Spleen (tissue), 11 donors: ENCODE measurements at regions not wholly inside any gene's neighbourhood (a gene's known extent, or its start where the extent isn't known, plus 50 kb on each side); places are given as distances from the start of the nearest gene placed in this dataset.

Experiments
- DNase-seq: peaks from one replicate; pipeline ENCODE4 v3.0.0-alpha.2; 2020
- H3K27ac ChIP-seq, 8 donors: fragments of 200-600 bp; sonication (generic) in 7 of 8; 1 replicate in 4 of 8; 2 replicates in 4 of 8; pipeline versions ENCODE4 v1.5.0 to v1.8.0; 2016 to 2021; ENCODE audit warnings: inconsistent platforms in 4 of 8, mild to moderate bottlenecking in 4 of 8, moderate library complexity in 1 of 8
- H3K27me3 ChIP-seq, 7 donors: fragments of 200-600 bp; sonication (generic) in 6 of 7; replicated peaks in 1 of 7; 1 replicate in 4 of 7; 2 replicates in 3 of 7; pipeline versions ENCODE4 v1.5.0 to v1.8.0; 2016 to 2021; ENCODE audit warnings: inconsistent platforms in 3 of 7, mild to moderate bottlenecking in 1 of 7
- H3K36me3 ChIP-seq, 6 donors: fragments of 200-600 bp; sonication (generic) in 5 of 6; 1 replicate in 4 of 6; 2 replicates in 2 of 6; pipeline versions ENCODE4 v1.5.0 to v1.8.0; 2016 to 2021; ENCODE audit warnings: inconsistent platforms in 2 of 6
- H3K4me1 ChIP-seq, 6 donors: fragments of 200-600 bp; sonication (generic) in 5 of 6; 1 replicate in 3 of 6; 2 replicates in 3 of 6; pipeline versions ENCODE4 v1.5.0 to v1.8.0; 2016 to 2021; ENCODE audit warnings: inconsistent platforms in 3 of 6
- H3K4me3 ChIP-seq, 8 donors: fragments of 200-600 bp; sonication (generic) in 7 of 8; 1 replicate in 4 of 8; 2 replicates in 4 of 8; pipeline versions ENCODE4 v1.5.0 to v1.8.0; 2016 to 2021; ENCODE audit warnings: inconsistent platforms in 4 of 8, mild to moderate bottlenecking in 4 of 8, moderate library complexity in 2 of 8
- H3K9me3 ChIP-seq, 8 donors: fragments of 200-600 bp; sonication (generic) in 7 of 8; 1 replicate in 4 of 8; 2 replicates in 4 of 8; pipeline versions ENCODE4 v1.5.0 to v1.8.0; 2016 to 2021; ENCODE audit warnings: inconsistent platforms in 4 of 8
- CTCF ChIP-seq, 11 experiments: fragments of 200-600 bp in 7 of 11; fragments of 450-650 bp in 4 of 11; sonication (generic) in 4 of 11; IDR thresholded peaks in 8 of 11; conservative IDR thresholded peaks in 3 of 11; 1 replicate in 7 of 11; 2 replicates in 4 of 11; pipeline versions ENCODE4 v1.4.0 to v1.8.0; 2016 to 2021; ENCODE audit warnings: antibody characterized with exemption in 11 of 11, inconsistent platforms in 4 of 11, mild to moderate bottlenecking in 1 of 11
- POLR2A ChIP-seq, 3 donors: fragments of 450-650 bp; IDR thresholded peaks; one replicate each; pipeline ENCODE4 v1.5.1; 2017; ENCODE audit warnings: antibody characterized with exemption in 3 of 3, mild to moderate bottlenecking in 1 of 3
- POLR2AphosphoS5 ChIP-seq, 3 donors: sonication (generic); formaldehyde crosslinking; IDR thresholded peaks; one replicate each; pipeline ENCODE4 v1.5.1; 2017; ENCODE audit warnings: antibody characterized with exemption in 3 of 3
- WGBS, 5 donors: extraction: QIAGEN DNeasy Blood & Tissue Kit in 3 of 5; methylation state at CpG; one replicate each; pipeline versions ENCODE4 v1.1.5 to v1.1.7; 2013 to 2018; 5-methylcytosine and 5-hydroxymethylcytosine counted together
- intact Hi-C: fragments of 100-400 bp; cut with DNase I; formaldehyde crosslinking; loops from one replicate; pipeline ENCODE4 v1.15.0; 2023; ENCODE audit warnings: low total_unique reads
- donor health status: healthy with polysubstance abuse.
- donor health status: DM: no; HTN: no; CAD: no; lungs with moderate emphysema.
- donor health status: DM: no; HTN: no; CAD: no.
- donor health status: Bipolar disorder and iron deficiency.
- donor health status: healthy.
- donor health status: DM: no; HTN: no; CAD: no.
- donor health status: DM: yes; HTN: yes; CAD: no.

- Histone ChIP-seq H3K9me3 (peaks cover 0 to 13% (median 2%) of the 10 kb centered on the region in 8 donors), H3K4me3 (no peak overlapping the region), H3K36me3 (no peaks in the 10 kb centered on the region), H3K27ac (no peak overlapping the region), H3K4me1 (peaks cover 5 to 22% (median 17%) of the 10 kb centered on the region in 6 donors), H3K27me3 (peaks cover 0 to 3% (median 0%) of the 10 kb centered on the region in 7 donors)
- intact Hi-C loops: no loop called here
- DNase-seq: no peak
- 50 to 91% (median 77%) methylated on average over 1 to 5 of the region's 5 CpGs for WGBS, 5 donors
- no peak for TF ChIP-seq POLR2AphosphoS5 (IDR thresholded peaks at IDR 0.05)
- TF ChIP-seq POLR2A (IDR thresholded peaks at IDR 0.05): no peak
- no peak for TF ChIP-seq CTCF (IDR thresholded peaks at IDR 0.05 in 8 of 11, conservative IDR thresholded peaks at IDR 0.05 in 3 of 11)
Observed at GRCh38 chr15:70301396-70301795, 203.7 kb upstream of the TLE3 start.

GRCh38 chr15:70299931-70300869 is 202.5 kb upstream of the TLE3 start:
- H3K27ac ChIP-seq: no peak overlapping the region
- DNase-seq: peak; percentile 87
- no peak overlapping the region for H3K4me3 ChIP-seq
- H3K36me3 ChIP-seq: no peaks in the 10 kb centered on the region
- TF ChIP-seq CTCF (IDR thresholded peaks at IDR 0.05 in 8 of 11, conservative IDR thresholded peaks at IDR 0.05 in 3 of 11) (no peak), POLR2AphosphoS5 (IDR thresholded peaks at IDR 0.05) (peak in 1 of 3 donors; percentile 23)
- peaks cover 0 to 12% (median 2%) of the 10 kb centered on the region in 8 donors for H3K9me3 ChIP-seq
- WGBS, 5 donors: 67 to 85% (median 78%) methylated on average over 10 to 13 of the region's 13 CpGs
- intact Hi-C loops: no loop called here
- no peaks in the 10 kb centered on the region for H3K27me3 ChIP-seq
- H3K4me1 ChIP-seq: peaks cover 5 to 22% (median 17%) of the 10 kb centered on the region in 6 donors

GRCh38 chr15:70297465-70298058 is 199.8 kb upstream of the TLE3 start:
- Histone ChIP-seq H3K27ac (no peak overlapping the region), H3K27me3 (no peaks in the 10 kb centered on the region), H3K4me1 (peaks cover 5 to 22% (median 17%) of the 10 kb centered on the region in 6 donors), H3K4me3 (no peak overlapping the region), H3K36me3 (no peaks in the 10 kb centered on the region), H3K9me3 (no peaks in the 10 kb centered on the region)
- DNase-seq: no peak
- intact Hi-C loops: no loop called here
- 90 to 95% (median 92%) methylated on average over 6 of the region's 6 CpGs for WGBS, 5 donors
- TF ChIP-seq POLR2A (IDR thresholded peaks at IDR 0.05) (no peak), CTCF (IDR thresholded peaks at IDR 0.05 in 8 of 11, conservative IDR thresholded peaks at IDR 0.05 in 3 of 11) (no peak), POLR2AphosphoS5 (IDR thresholded peaks at IDR 0.05) (no peak)

- no peaks in the 10 kb centered on the region for H3K27me3 ChIP-seq
- no peaks in the 10 kb centered on the region for H3K4me1 ChIP-seq
- 87 to 96% (median 90%) methylated on average over 3 of the region's 3 CpGs for WGBS, 5 donors
- DNase-seq: no peak
- intact Hi-C loops: no loop called here
- no peak overlapping the region for H3K4me3 ChIP-seq
- no peaks in the 10 kb centered on the region for H3K9me3 ChIP-seq
- TF ChIP-seq CTCF (IDR thresholded peaks at IDR 0.05 in 8 of 11, conservative IDR thresholded peaks at IDR 0.05 in 3 of 11) (no peak), POLR2A (IDR thresholded peaks at IDR 0.05) (no peak)
- H3K36me3 ChIP-seq: no peaks in the 10 kb centered on the region
- H3K27ac ChIP-seq: no peak overlapping the region
Observed at GRCh38 chr15:70294731-70295305, 197.1 kb upstream of the TLE3 start.
